GM21723 (cell line): ENCODE measurements at regions not wholly inside any gene's neighbourhood (a gene's known extent, or its start where the extent isn't known, plus 50 kb on each side); places are given as distances from the start of the nearest gene placed in this dataset.
"Not testable (repeated sequence)": the region's sequence is repeated elsewhere in the genome, so short reads cannot be mapped to it uniquely, and the experiment has no call there.

Experiments
- ATAC-seq: cut with Tn5 transposase; IDR thresholded peaks from one replicate; pipeline ENCODE4 v1.9.1; 2021; ENCODE audit warnings: mild to moderate bottlenecking, moderate library complexity; ENCODE audit not compliant: unreplicated experiment

GRCh38 chr6:56904068-56904467 lies 50.8 kb upstream of the BEND6 start:
- ATAC-seq, result no peak

- peak; percentile 53 for ATAC-seq
Observed at GRCh38 chr6:56902641-56903464, 52.1 kb upstream of the BEND6 start.

- no peak for ATAC-seq
Observed at GRCh38 chr6:56900784-56901183, 54.1 kb upstream of the BEND6 start.

DNA sequence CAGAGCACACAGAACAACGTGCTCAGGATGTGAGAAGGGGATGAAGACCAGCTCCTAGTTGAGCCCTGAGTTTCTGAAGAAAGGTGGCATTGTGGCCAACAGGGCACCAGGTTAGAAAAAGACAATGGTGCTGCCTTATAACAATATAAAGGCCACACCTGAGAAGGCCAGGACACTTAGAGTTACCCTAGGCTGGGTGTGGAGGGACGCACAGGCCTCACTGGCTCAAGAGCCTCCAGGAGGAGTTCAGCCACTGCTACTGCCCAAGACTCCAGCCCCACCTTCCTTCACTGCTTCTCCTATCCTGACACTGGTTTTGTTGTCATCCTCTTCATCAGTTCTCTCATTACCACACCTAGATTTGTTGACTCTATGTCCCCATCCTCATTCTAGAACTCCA lies 55.2 kb upstream of the BEND6 start:
- no peak for ATAC-seq

DNA sequence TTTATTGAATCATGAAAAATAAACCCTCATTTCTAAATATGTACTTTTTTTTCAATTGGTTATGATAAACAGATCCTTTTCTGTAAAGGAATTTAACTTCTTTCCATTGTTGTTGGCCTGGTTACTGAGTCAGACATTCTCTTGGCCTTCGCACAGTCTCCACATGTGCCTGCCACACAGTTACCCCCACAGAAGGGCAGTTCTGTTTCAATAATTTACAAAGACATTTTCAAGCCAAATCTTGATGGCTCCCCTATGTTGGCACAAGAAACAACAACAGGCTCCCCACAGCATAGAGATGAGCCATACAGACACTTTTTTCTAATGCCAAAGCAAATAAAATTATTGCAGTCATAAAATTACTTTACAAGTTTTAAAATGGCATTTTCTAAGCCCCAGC lies 55.6 kb upstream of the BEND6 start:
- ATAC-seq, result no peak

DNA sequence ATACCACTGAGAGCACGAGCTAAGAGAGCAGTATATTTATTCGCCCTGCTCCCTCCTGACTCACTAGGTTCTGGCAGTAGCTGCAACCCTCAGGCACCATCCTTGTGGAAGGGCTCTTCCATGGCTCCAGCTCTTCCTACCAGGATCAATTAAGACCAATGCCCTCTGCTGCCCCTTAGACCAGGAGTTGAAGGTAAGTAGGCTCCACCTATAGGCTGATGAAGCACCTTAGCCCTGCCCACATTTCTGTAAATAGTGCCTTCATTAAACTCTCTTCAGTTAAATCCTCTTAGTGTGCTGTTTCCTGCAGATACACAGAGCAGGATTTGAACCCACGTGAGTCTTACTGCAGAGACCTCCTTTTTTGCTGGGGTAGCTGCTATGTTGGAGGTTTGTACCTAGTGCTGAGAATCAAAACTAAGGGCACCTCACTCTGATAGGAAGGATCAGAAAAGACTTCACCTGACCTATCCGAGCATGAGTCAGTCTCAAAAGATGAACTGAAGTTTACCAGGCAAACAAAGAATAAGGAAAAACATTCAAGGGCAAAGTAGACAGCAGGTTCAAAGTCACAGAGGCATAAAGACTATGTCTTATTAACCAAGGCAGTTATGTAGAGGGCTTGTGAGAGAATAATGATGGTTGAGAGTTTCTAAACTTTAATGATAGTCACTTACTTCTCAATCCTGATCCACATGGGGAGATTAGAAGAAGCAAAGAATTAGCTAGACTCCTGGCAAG lies 56.9 kb upstream of the BEND6 start:
- no peak for ATAC-seq

DNA sequence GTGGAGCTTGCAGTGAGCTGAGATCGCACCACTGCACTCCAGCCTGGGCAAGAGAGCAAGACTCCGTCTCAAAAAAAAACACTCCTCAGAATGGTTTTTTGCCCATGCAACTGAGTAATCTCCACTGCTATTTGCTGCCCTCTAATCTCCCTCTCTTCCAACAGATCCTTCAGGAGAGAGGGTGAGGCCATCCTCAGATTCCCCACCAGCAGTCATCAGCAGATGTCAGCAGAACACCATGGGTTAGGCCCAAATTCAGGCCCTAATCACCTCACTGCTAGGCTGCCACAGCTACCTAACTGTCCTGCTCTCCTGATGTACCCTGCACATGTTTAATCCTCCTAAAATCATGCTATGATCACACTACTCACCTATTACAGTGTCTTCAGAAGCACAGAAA lies 63.2 kb upstream of the BEND6 start:
- no peak for ATAC-seq

DNA sequence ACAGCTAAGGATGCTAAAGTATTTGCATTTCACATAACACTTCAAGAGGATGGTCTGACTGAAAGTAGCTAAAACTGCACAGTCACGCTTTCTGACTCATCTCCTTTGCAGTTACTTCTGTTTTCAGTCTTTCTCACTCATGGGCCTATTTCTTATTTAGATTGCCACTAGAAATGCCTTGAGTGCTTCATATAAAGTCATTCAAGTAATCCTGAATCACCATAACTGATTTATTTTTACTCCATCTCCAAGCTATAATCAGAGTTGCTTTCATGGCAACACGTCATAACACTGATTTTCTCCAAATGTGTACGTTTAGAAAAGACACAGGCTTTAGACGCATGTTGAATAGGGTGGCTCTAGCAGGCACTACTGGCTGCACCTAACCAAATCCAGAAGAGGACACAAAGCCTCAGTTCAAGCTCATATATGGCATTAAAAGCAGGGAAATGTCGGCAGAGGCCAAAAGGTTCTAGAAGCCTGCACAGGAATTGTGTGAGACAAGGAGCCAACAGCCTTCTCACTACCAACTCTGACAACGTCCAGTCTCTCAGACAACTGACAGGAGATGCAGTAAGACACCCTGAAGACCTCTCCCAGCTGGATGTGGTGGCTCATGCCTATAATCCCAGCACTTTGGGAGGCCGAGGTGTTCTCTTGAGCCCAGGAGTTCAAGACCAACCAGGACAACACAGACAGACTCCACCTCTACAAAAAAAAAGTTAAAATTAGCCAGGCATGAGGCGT lies 64.1 kb upstream of the BEND6 start:
- ATAC-seq, result peak; percentile 98

- ATAC-seq, result no peak
Observed at GRCh38 chr6:56890066-56890465, 64.8 kb upstream of the BEND6 start.

DNA sequence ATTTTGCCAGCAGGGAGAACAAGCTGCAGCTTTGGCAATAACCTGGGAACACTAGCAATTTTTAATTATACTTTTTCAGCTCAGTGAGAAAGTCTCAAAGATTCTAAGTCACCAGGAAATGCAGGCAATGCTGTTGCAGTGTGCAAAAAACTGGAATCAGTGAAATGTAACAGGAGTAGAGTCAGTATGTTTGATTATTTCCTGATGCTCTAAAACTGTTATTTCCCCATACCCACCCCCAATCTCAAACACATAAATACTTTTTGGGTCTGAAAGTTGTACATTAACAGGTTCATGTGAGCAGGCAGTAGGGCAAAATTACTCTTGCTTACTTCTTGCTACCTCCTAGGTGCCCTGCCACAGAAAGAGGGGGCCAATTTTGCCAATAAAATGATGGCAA lies 65.4 kb upstream of the BEND6 start:
- no peak for ATAC-seq

DNA sequence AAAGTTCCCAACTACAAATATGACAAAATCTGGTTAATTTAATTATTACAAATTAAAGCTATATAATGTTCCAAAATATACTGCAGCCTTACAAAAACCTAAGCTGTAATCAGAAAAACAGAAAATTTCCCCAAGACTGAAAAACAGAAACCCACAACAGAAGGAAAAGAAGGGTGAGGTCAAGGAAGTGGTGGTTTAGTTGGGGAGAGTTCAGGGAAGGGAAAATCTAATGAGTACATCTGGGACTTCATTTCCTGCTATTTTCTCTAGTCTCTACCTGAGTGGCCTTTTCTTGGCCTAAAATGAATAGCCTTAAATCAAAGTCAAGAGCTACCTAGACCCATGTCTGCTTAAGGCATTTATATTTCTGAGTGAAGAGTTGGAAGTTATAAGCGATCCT lies 66.2 kb upstream of the BEND6 start:
- no peak for ATAC-seq

DNA sequence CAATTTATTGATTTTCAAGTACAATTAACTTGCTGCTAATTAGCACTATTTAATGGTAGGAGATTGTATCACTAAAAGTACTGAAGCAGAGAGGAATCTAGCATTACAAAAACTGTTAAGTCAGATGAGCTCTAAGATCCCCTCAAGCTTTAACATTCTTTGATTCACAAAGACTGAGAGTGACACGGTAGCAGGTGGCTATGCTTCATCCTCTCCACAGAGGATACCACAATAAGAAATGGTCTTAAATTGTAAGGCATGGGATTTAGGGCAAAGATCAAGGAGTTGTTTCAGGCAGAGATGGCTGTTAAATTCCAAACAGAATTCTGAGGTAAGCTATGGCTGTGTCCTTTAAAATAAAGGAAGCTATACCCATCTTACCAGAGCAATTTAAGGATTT lies 67.8 kb upstream of the BEND6 start:
- ATAC-seq, result no peak

- no peak for ATAC-seq
Observed at GRCh38 chr6:56877922-56878321, 77.0 kb upstream of the BEND6 start.

GRCh38 chr6:56875961-56876360 lies 78.9 kb upstream of the BEND6 start:
- ATAC-seq, result no peak

DNA sequence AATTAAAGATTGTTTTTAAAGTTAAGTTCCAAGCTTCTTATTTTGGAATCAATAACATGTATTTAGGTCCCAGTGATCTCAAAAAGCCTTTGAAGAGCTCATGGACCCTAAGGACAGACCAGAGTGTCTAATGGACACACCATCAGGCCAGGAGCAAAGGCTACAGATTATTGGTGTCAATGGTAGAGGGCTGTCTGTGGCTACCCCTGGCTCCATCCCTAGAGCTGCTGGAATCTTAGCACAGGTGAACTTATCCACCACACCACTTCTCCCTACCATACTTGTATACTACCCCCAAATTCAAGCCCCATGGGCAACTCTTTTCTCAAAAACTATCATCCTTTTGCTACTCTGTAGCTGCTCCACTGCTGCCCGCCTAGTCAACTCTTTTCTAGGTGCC lies 79.4 kb upstream of the BEND6 start:
- ATAC-seq, result no peak

DNA sequence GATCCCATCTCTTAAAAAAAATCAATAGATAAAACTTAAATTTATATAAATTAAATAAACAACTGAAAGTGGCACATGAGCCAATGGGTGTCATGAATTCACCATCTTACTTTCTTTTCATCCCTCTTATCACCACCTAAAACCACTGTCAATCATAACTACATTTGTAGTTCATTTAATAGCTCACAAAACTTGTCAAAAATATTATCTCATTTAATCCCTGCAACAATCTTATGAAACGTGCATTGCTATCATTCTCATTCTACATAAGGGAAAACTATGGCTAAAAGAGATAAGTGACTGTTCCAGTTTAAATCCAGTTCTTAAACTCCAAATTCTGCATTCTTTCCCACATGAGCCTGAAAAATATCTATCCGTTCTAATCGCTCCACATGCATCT lies 80.6 kb upstream of the BEND6 start:
- no peak for ATAC-seq

DNA sequence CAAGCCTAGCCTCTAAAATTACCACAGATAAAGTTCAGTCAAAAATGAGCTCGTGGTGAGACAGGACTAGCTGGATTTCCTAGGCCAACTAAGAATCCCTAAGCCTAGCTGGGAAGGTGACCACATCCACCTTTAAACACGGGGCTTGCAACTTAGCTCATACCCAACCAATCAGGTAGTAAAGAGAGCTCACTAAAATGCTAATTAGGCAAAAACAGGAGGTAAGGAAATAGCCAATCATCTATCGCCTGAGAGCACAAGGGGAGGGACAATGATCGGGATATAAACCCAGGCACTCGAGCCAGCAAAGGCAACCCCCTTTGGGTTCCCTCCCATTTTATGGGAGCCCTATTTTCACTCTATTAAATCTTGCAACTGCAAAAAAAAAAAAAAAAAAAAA lies 84.9 kb upstream of the BEND6 start:
- ATAC-seq, result not testable (repeated sequence)

DNA sequence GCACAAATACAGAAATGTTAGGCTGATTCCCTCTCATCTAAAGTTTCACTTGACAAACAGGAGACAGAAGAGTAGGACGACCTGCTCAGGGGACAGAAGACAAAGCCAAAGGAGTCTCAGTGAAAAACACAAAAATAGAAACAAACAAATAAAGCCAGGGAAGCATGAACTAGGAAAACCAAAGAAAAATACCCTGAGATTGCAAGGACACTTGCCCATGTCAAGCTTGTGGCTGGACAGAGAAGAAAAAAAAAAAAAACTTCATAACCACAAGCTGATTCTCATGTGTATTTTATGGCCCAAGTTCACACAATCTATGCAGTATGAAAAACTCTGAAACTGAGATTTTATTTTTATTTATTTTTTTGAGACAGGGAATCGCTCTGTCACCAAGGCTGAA lies 85.6 kb upstream of the BEND6 start:
- no peak for ATAC-seq

GRCh38 chr6:56868687-56869086 lies 86.2 kb upstream of the BEND6 start:
- no peak for ATAC-seq

GRCh38 chr6:56866917-56867522 lies 87.9 kb upstream of the BEND6 start:
- no peak for ATAC-seq
